Colonic mucosa (tissue), 4 donors: ENCODE measurements at regions not wholly inside any gene's neighbourhood (a gene's known extent, or its start where the extent isn't known, plus 50 kb on each side); places are given as distances from the start of the nearest gene placed in this dataset.
"Not testable (repeated sequence)": the region's sequence is repeated elsewhere in the genome, so short reads cannot be mapped to it uniquely, and the experiment has no call there.

Experiments
- DNase-seq: peaks from one replicate; pipeline ENCODE4 v3.0.0-alpha.2; 2020
- H3K27ac ChIP-seq: fragments of 200-600 bp; one replicate; pipeline ENCODE4 v1.8.0; 2021
- H3K27me3 ChIP-seq: fragments of 200-600 bp; one replicate; pipeline ENCODE4 v1.8.0; 2021
- H3K36me3 ChIP-seq: fragments of 200-600 bp; one replicate; pipeline ENCODE4 v1.8.0; 2021
- H3K4me1 ChIP-seq: fragments of 200-600 bp; one replicate; pipeline ENCODE4 v1.8.0; 2021; ENCODE audit warnings: mild to moderate bottlenecking
- H3K4me3 ChIP-seq: fragments of 200-600 bp; one replicate; pipeline ENCODE4 v1.8.0; 2021
- H3K9ac ChIP-seq, 2 donors: one replicate each; pipeline ENCODE4 v1.7.0; 2013; ENCODE audit warnings: control low read depth in 2 of 2, low read depth in 2 of 2, low read length in 2 of 2
- H3K9me3 ChIP-seq: fragments of 200-600 bp; one replicate; pipeline ENCODE4 v1.8.0; 2021
- CTCF ChIP-seq: fragments of 200-600 bp; IDR thresholded peaks from one replicate; pipeline ENCODE4 v1.8.0; 2022; ENCODE audit warnings: antibody characterized with exemption, mild to moderate bottlenecking
- intact Hi-C: fragments of 100-400 bp; cut with DNase I; formaldehyde crosslinking; loops from one replicate; pipeline ENCODE4 v1.14.1; 2022
- donor health status: healthy.
- donor health status: DM: no; HTN: no; CAD: no.
- donor health status: DM: no; HTN: no; CAD: no.

GRCh38 chr2:215635071-215635787, 199.4 kb upstream of the FN1 start:
- no peaks in the 10 kb centered on the region for H3K9me3 ChIP-seq
- no peaks in the 10 kb centered on the region for H3K4me1 ChIP-seq
- intact Hi-C loops = no loop called here
- no peak overlapping the region for H3K4me3 ChIP-seq
- no peak for DNase-seq
- H3K36me3 ChIP-seq = no peaks in the 10 kb centered on the region
- TF ChIP-seq CTCF = no peak
- H3K27me3 ChIP-seq = no peaks in the 10 kb centered on the region
- H3K9ac ChIP-seq = no peak overlapping the region
- no peak overlapping the region for H3K27ac ChIP-seq

GRCh38 chr2:215633360-215633759, 197.5 kb upstream of the FN1 start:
- intact Hi-C loops = no loop called here
- Histone ChIP-seq H3K4me3 (no peak overlapping the region), H3K27ac (no peak overlapping the region), H3K36me3 (no peaks in the 10 kb centered on the region), H3K27me3 (no peaks in the 10 kb centered on the region), H3K9ac (no peak overlapping the region), H3K4me1 (no peaks in the 10 kb centered on the region), H3K9me3 (no peaks in the 10 kb centered on the region)
- no peak for TF ChIP-seq CTCF
- DNase-seq = no peak

DNA sequence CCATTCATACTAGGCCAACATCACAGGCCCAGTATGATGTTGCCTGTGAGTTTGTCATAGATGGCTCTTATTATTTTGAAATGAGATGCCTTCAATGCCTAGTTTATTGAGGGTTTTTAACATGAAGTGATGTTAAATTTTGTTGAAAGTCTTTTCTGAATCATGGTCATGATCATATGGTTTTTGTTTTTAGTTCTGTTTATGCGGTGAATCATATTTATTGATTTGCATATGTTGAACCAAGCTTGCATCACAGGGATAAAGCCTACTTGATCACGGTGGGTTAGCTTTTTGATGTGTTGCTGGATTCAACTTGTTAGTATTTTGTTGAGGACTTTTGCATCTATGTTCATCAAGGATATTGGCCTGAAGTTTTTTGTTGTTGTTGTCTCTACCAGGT, 195.8 kb upstream of the FN1 start:
- Histone ChIP-seq H3K36me3 (no peaks in the 10 kb centered on the region), H3K4me1 (no peaks in the 10 kb centered on the region), H3K27ac (no peak overlapping the region), H3K9ac (no peak overlapping the region), H3K27me3 (no peaks in the 10 kb centered on the region), H3K4me3 (no peak overlapping the region), H3K9me3 (no peaks in the 10 kb centered on the region)
- TF ChIP-seq CTCF = no peak
- intact Hi-C loops = no loop called here
- DNase-seq = no peak

DNA sequence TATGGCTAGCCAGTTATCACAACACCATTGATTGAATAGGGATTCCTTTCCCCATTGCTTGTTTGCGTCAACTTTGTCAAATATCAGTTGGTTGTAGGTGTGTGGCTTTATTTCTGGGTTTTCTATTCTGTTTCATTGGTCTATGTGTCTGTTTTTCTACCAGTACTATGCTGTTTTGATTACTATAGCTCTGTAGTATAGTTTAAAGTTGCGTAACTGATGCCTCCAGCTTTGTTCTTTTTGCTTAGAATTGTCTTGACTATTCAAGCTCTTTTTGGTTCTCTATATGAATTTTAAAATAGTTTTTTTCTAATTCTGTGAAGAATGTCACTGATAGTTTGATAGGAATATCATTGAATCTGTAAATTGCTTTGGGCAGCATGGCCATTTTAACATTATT, 194.9 kb upstream of the FN1 start:
- H3K4me1 ChIP-seq, H3K36me3 ChIP-seq, intact Hi-C loops, DNase-seq, H3K27ac ChIP-seq, H3K4me3 ChIP-seq, H3K9ac ChIP-seq, H3K27me3 ChIP-seq, H3K9me3 ChIP-seq: not testable (repeated sequence)

DNA sequence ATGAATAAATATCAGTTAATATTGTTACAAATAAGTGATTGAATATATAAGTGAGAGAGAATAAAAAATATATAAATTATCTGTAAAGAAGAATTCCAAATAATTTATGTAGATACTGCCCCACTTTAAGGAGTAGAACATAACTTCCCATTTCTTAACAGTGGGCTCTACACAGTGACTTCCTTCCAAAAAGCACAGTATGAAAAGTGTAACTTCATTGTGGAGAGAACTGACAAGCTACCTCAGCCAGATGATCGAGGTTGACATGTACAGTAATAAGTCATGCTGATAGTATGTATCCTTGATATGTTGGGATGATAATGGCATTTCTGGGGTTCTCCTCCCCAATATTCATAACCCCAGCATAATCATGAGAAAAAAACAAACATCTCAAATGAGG, 191.9 kb upstream of the FN1 start:
- Histone ChIP-seq H3K36me3 (no peaks in the 10 kb centered on the region), H3K4me3 (no peak overlapping the region), H3K27ac (no peak overlapping the region), H3K27me3 (no peaks in the 10 kb centered on the region), H3K4me1 (no peaks in the 10 kb centered on the region), H3K9me3 (no peaks in the 10 kb centered on the region), H3K9ac (no peak overlapping the region)
- no peak for DNase-seq
- no peak for TF ChIP-seq CTCF
- intact Hi-C loops = no loop called here

GRCh38 chr2:215626812-215627281, 191.0 kb upstream of the FN1 start:
- intact Hi-C loops = no loop called here
- DNase-seq = no peak
- no peak overlapping the region for H3K4me3 ChIP-seq
- H3K9me3 ChIP-seq = no peaks in the 10 kb centered on the region
- no peaks in the 10 kb centered on the region for H3K4me1 ChIP-seq
- no peak overlapping the region for H3K27ac ChIP-seq
- no peak for TF ChIP-seq CTCF
- H3K27me3 ChIP-seq = no peaks in the 10 kb centered on the region
- H3K36me3 ChIP-seq = no peaks in the 10 kb centered on the region
- no peak overlapping the region for H3K9ac ChIP-seq
